H9 (cell line): ENCODE measurements at regions not wholly inside any gene's neighbourhood (a gene's known extent, or its start where the extent isn't known, plus 50 kb on each side); places are given as distances from the start of the nearest gene placed in this dataset.

ENCODE experiments used
- DNase-seq: peaks from one replicate; pipeline ENCODE4 v3.0.0-alpha.2; 2017
- H2AFZ ChIP-seq: one replicate; pipeline ENCODE4 v1.6.1; 2013; ENCODE audit warnings: mild to moderate bottlenecking, low read length, control low read depth, moderate library complexity
- H2AK5ac ChIP-seq: 2 replicates; pipeline ENCODE4 v1.6.1; 2013; ENCODE audit warnings: low read length, control low read depth, mixed read lengths; ENCODE audit not compliant: insufficient read length
- H2BK120ac ChIP-seq: one replicate; pipeline ENCODE4 v1.6.1; 2013; ENCODE audit warnings: low read depth, mild to moderate bottlenecking, low read length, control low read depth, inconsistent platforms; ENCODE audit not compliant: poor library complexity, severe bottlenecking
- H2BK12ac ChIP-seq: 2 replicates; pipeline ENCODE4 v1.6.1; 2013; ENCODE audit warnings: low read length, control low read depth, mixed read lengths, low read depth; ENCODE audit not compliant: insufficient read length
- H2BK15ac ChIP-seq: 2 replicates; pipeline ENCODE4 v1.6.1; 2013; ENCODE audit warnings: low read depth, low read length, control low read depth
- H2BK20ac ChIP-seq: one replicate; pipeline ENCODE4 v1.6.1; 2013; ENCODE audit warnings: low read depth, mild to moderate bottlenecking, low read length, control low read depth, inconsistent platforms; ENCODE audit not compliant: poor library complexity, severe bottlenecking
- H2BK5ac ChIP-seq: 2 replicates; pipeline ENCODE4 v1.6.1; 2013; ENCODE audit warnings: low read length, control low read depth, mixed read lengths; ENCODE audit not compliant: insufficient read length
- H3K14ac ChIP-seq: 2 replicates; pipeline ENCODE4 v1.6.1; 2013; ENCODE audit warnings: low read length, control low read depth; ENCODE audit not compliant: insufficient read depth
- H3K18ac ChIP-seq: 2 replicates; pipeline ENCODE4 v1.6.1; 2013; ENCODE audit warnings: low read depth, mild to moderate bottlenecking, mixed read lengths, low read length, control low read depth; ENCODE audit not compliant: insufficient read length
- H3K23ac ChIP-seq: 2 replicates; pipeline ENCODE4 v1.6.1; 2013; ENCODE audit warnings: low read length, control low read depth, mixed read lengths, low read depth; ENCODE audit not compliant: insufficient read length
- H3K23me2 ChIP-seq: 2 replicates; pipeline ENCODE4 v1.6.1; 2013; ENCODE audit warnings: low read depth, mild to moderate bottlenecking, mixed read lengths, low read length, control low read depth; ENCODE audit not compliant: insufficient read length, poor library complexity, severe bottlenecking
- H3K27ac ChIP-seq: 2 replicates; pipeline ENCODE4 v1.5.1; 2013; ENCODE audit warnings: low read length, control low read depth, mixed read lengths, low read depth; ENCODE audit not compliant: insufficient read length
- H3K27me3 ChIP-seq: 2 replicates; pipeline ENCODE4 v1.6.1; 2013; ENCODE audit warnings: low read length, control low read depth, inconsistent platforms; ENCODE audit not compliant: insufficient read depth
- H3K4ac ChIP-seq: 2 replicates; pipeline ENCODE4 v1.6.1; 2013; ENCODE audit warnings: low read depth, mild to moderate bottlenecking, control low read depth, inconsistent platforms, low read length, moderate library complexity
- H3K4me1 ChIP-seq: 2 replicates; pipeline ENCODE4 v1.6.1; 2013; ENCODE audit warnings: low read length, control low read depth, inconsistent platforms; ENCODE audit not compliant: insufficient read depth
- H3K4me2 ChIP-seq: 2 replicates; pipeline ENCODE4 v1.6.1; 2013; ENCODE audit warnings: low read length, control low read depth, mixed read lengths; ENCODE audit not compliant: insufficient read length, insufficient read depth
- H3K56ac ChIP-seq: 2 replicates; pipeline ENCODE4 v1.6.1; 2013; ENCODE audit warnings: low read depth, mild to moderate bottlenecking, mixed read lengths, low read length, control low read depth; ENCODE audit not compliant: insufficient read length
- H3K79me1 ChIP-seq: 2 replicates; pipeline ENCODE4 v1.6.1; 2013; ENCODE audit warnings: low read depth, mild to moderate bottlenecking, moderate library complexity, low read length, control low read depth, inconsistent platforms; ENCODE audit not compliant: insufficient read depth, poor library complexity, severe bottlenecking
- H3K79me2 ChIP-seq: 2 replicates; pipeline ENCODE4 v1.6.1; 2013; ENCODE audit warnings: low read length, control low read depth, inconsistent platforms; ENCODE audit not compliant: insufficient read depth
- H3K9ac ChIP-seq: 2 replicates; pipeline ENCODE4 v1.6.1; 2013; ENCODE audit warnings: low read length, control low read depth, mixed read lengths; ENCODE audit not compliant: insufficient read length; ENCODE audit errors: extremely low read depth
- H3K9me3 ChIP-seq: one replicate; pipeline ENCODE4 v1.6.1; 2013; ENCODE audit warnings: low read depth, low read length, inconsistent platforms; ENCODE audit not compliant: control insufficient read depth
- H3T11ph ChIP-seq: one replicate; pipeline ENCODE4 v1.6.1; 2013; ENCODE audit warnings: mild to moderate bottlenecking, low read length, control low read depth, inconsistent platforms
- H4K20me1 ChIP-seq: one replicate; pipeline ENCODE4 v1.6.1; 2013; ENCODE audit not compliant: control insufficient read depth, insufficient read length, insufficient read depth
- H4K5ac ChIP-seq: 2 replicates; pipeline ENCODE4 v1.6.1; 2013; ENCODE audit warnings: low read depth, mild to moderate bottlenecking, mixed read lengths, low read length, control low read depth; ENCODE audit not compliant: insufficient read length
- H4K8ac ChIP-seq: replicated peaks from 2 replicates; pipeline ENCODE4 v1.6.1; 2013; ENCODE audit warnings: low read length, control low read depth, mixed read lengths, low read depth; ENCODE audit not compliant: insufficient read length
- H4K91ac ChIP-seq: 2 replicates; pipeline ENCODE4 v1.6.1; 2013; ENCODE audit warnings: low read depth, mild to moderate bottlenecking, moderate library complexity, mixed read lengths, low read length, control low read depth; ENCODE audit not compliant: insufficient read length
- H3K27ac Mint-ChIP-seq, 3 experiments: 2 replicates in 2 of 3; 3 replicates in 1 of 3; pipeline ENCODE4 v1.8.0; 2020 to 2021; ENCODE audit warnings: mixed read lengths in 3 of 3, mild to moderate bottlenecking in 1 of 3, moderate library complexity in 1 of 3
- H3K27me3 Mint-ChIP-seq: 2 replicates; pipeline ENCODE4 v1.8.0; 2021; ENCODE audit warnings: low read depth, mild to moderate bottlenecking, moderate library complexity, mixed read lengths
- H3K36me3 Mint-ChIP-seq, 3 experiments: 2 replicates in 2 of 3; 3 replicates in 1 of 3; pipeline ENCODE4 v1.8.0; 2020 to 2021; ENCODE audit warnings: low read depth in 3 of 3, mixed read lengths in 3 of 3; ENCODE audit not compliant: insufficient read depth in 1 of 3
- H3K4me1 Mint-ChIP-seq, 2 experiments: 2 replicates each; pipeline ENCODE4 v1.8.0; 2020; ENCODE audit warnings: mixed read lengths in 2 of 2
- H3K4me3 Mint-ChIP-seq, 2 experiments: 2 replicates in 1 of 2; 3 replicates in 1 of 2; pipeline ENCODE4 v1.8.0; 2020 to 2021; ENCODE audit warnings: mild to moderate bottlenecking in 2 of 2, mixed read lengths in 2 of 2, moderate library complexity in 1 of 2
- H3K9me3 Mint-ChIP-seq, 2 experiments: 2 replicates in 1 of 2; 3 replicates in 1 of 2; pipeline ENCODE4 v1.8.0; 2020; ENCODE audit warnings: mild to moderate bottlenecking in 2 of 2, mixed read lengths in 2 of 2, moderate library complexity in 1 of 2
- WGBS: extraction: QIAGEN DNeasy Blood & Tissue Kit; methylation state at CpG from one replicate; pipeline ENCODE4 v1.1.7; 2013; ENCODE audit warnings: missing lambda C conversion rate, low lambda C conversion rate, mixed read lengths; ENCODE audit not compliant: insufficient read length; ENCODE audit errors: extremely low coverage; 5-methylcytosine and 5-hydroxymethylcytosine counted together
- TF ChIP-seq, protein P1 (sequence below): fragments of 200-600 bp; sonication (generic); conservative IDR thresholded peaks from 3 replicates; pipeline ENCODE4 v1.8.0; 2021; ENCODE audit warnings: antibody characterized with exemption, mild to moderate bottlenecking

DNA sequence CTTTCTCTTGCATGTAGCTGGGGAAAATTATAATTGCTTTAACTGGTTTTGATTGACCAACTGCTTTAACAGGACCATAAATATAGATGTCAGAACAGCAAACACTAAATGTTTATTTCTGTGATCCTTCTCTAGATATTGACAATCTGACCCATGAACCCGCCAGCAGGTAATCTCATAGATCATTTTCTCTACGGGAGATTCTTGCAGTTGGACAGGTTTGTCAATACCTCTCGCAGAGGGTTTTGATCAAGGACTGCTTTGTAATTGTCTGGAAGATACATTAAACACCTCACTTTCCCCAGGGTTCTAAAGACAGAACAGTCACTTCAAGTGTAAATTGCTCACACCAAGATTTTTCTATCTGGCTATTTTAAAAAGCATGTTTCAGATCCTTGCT lies 235.8 kb upstream of the RHOBTB1 start:
- H3K4ac ChIP-seq, result no peak overlapping the region
- H3K18ac ChIP-seq, result no peak overlapping the region
- H2BK120ac ChIP-seq, result no peak overlapping the region
- H3K27me3 ChIP-seq, result no peaks in the 10 kb centered on the region
- WGBS, result no CpG with 5 or more reads among the region's 3 CpGs
- H3K14ac ChIP-seq, result no peak overlapping the region
- no peak overlapping the region for H3K4me2 ChIP-seq
- H4K20me1 ChIP-seq, result no peaks in the 10 kb centered on the region
- Mint-ChIP-seq H3K4me1 (0 out of 4 replicates have a peak, but pooled peaks cover 0 to 5% of the 10 kb centered on the region in 2 experiments), H3K4me3 (no peak overlapping the region), H3K27ac (no peak overlapping the region), H3K36me3 (no peaks in the 10 kb centered on the region; a peak in 1 of 7 replicates), H3K9me3 (no peaks in the 10 kb centered on the region; a peak in 1 of 5 replicates), H3K27me3 (no peaks in the 10 kb centered on the region)
- no peak overlapping the region for H4K5ac ChIP-seq
- H2BK20ac ChIP-seq, result no peak overlapping the region
- H3K9me3 ChIP-seq, result no peaks in the 10 kb centered on the region
- no peak overlapping the region for H2AK5ac ChIP-seq
- no peak overlapping the region for H3K9ac ChIP-seq
- H3K79me2 ChIP-seq, result no peaks in the 10 kb centered on the region
- no peak overlapping the region for H3T11ph ChIP-seq
- H3K23me2 ChIP-seq, result no peaks in the 10 kb centered on the region
- no peak overlapping the region for H2BK12ac ChIP-seq
- no peak overlapping the region for H3K56ac ChIP-seq
- no peaks in the 10 kb centered on the region for H3K4me1 ChIP-seq
- H4K8ac ChIP-seq, result no peak overlapping the region
- no peaks in the 10 kb centered on the region for H3K79me1 ChIP-seq
- H4K91ac ChIP-seq, result no peak overlapping the region
- H3K23ac ChIP-seq, result no peak overlapping the region
- no peak overlapping the region for H2BK15ac ChIP-seq
- no peak for DNase-seq
- H2BK5ac ChIP-seq, result no peak overlapping the region
- no peak overlapping the region for H3K27ac ChIP-seq
- TF ChIP-seq, protein P1, sequence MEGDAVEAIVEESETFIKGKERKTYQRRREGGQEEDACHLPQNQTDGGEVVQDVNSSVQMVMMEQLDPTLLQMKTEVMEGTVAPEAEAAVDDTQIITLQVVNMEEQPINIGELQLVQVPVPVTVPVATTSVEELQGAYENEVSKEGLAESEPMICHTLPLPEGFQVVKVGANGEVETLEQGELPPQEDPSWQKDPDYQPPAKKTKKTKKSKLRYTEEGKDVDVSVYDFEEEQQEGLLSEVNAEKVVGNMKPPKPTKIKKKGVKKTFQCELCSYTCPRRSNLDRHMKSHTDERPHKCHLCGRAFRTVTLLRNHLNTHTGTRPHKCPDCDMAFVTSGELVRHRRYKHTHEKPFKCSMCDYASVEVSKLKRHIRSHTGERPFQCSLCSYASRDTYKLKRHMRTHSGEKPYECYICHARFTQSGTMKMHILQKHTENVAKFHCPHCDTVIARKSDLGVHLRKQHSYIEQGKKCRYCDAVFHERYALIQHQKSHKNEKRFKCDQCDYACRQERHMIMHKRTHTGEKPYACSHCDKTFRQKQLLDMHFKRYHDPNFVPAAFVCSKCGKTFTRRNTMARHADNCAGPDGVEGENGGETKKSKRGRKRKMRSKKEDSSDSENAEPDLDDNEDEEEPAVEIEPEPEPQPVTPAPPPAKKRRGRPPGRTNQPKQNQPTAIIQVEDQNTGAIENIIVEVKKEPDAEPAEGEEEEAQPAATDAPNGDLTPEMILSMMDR, result no peak
- no peak overlapping the region for H2AFZ ChIP-seq
